ENCODE measurements at regions not wholly inside any gene's neighbourhood (a gene's known extent, or its start where the extent isn't known, plus 50 kb on each side); places are given as distances from the start of the nearest gene placed in this dataset.

DNA sequence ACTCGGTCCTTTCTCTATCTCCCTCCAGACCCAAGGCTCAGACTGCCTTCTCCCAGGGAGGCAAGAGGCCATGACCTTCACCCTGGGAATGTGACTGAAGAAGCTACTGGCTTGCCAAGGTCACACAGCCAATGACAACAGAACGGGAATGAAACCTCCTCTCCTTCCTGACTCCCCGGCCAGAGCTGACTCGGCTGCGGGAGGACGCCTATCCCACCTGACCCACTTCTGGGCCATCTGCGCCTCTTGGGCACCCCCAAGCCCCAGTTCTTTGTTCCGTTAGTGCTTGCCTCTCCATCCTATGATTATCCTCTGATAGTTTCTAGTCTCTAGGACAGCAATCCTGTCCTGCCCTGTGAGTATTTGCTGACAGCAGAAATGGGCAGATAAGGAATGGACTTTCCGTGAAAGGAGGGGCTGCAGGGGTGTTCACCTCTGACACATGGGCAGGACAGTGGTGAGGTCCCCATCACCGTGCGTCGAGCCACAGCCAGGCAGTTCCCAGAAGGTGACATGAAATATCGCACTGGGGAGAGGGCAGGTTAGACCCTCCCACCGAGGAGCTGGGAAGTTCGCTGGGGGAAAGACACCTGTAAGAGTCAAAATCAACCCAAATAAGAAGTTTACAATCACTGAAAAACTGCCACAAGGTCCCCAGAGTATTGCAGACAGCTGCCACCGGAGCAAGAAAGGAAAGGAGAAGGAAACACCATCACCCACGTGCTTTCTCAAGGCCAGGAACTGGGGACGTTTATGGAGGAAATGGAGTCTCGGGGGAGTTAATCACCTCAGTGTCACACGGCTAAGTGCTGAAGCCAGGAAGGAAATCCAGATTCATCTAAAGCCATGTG is 63.0 kb downstream of the INSIG1 start:
- DNase-seq (ENCODE audit: insufficient read length, low spot score) (no peak), FAIRE-seq (no peak)
- TF ChIP-seq POLR2AphosphoS5 (IDR thresholded peaks at IDR 0.05; ENCODE audit: low read depth, low read length) (no peak), PAX5 (IDR thresholded peaks at IDR 0.05; ENCODE audit: insufficient read depth, low read length, severe bottlenecking) (no peak), TAF1 (IDR thresholded peaks at IDR 0.05; ENCODE audit: low read depth, low read length) (no peak), SPI1 (IDR thresholded peaks at IDR 0.05; ENCODE audit: low read depth, low read length) (no peak), POU2F2 (IDR thresholded peaks at IDR 0.05; ENCODE audit: low read depth, low read length) (no peak)

DNA sequence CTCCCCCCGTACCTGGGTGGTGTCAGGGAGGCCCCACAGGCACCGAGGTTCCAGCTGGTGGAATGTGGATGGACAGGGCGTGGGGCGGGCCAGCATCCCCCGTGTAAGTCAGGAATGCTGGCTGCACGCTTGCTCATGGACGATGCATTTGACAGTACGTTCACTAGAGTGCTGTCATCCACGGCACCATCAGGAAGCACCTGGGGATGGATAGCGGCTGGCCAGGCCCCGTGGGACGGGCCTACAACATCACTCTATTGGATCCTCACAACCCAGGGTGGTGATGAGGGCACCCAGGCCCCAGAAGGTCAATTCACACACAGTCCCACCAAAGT is 63.6 kb downstream of the INSIG1 start:
- no peak for TF ChIP-seq POLR2AphosphoS5 (IDR thresholded peaks at IDR 0.05; ENCODE audit: low read depth, low read length)
- no peak for TF ChIP-seq PAX5 (IDR thresholded peaks at IDR 0.05; ENCODE audit: insufficient read depth, low read length, severe bottlenecking)
- TF ChIP-seq TAF1 (IDR thresholded peaks at IDR 0.05; ENCODE audit: low read depth, low read length), result no peak
- TF ChIP-seq POLR2A (IDR thresholded peaks at IDR 0.05; ENCODE audit: low read depth, low read length), result no peak
- no peak for TF ChIP-seq POU2F2 (IDR thresholded peaks at IDR 0.05; ENCODE audit: low read depth, low read length)
- TF ChIP-seq SPI1 (IDR thresholded peaks at IDR 0.05; ENCODE audit: low read depth, low read length), result no peak
- no peak for DNase-seq (ENCODE audit: insufficient read length, low spot score)
- FAIRE-seq, result no peak

GRCh38 chr7:155361947-155362346 is 64.3 kb downstream of the INSIG1 start:
- no peak for FAIRE-seq
- no peak for DNase-seq (ENCODE audit: insufficient read length, low spot score)
- TF ChIP-seq PAX5 (IDR thresholded peaks at IDR 0.05; ENCODE audit: insufficient read depth, low read length, severe bottlenecking) (no peak), POU2F2 (IDR thresholded peaks at IDR 0.05; ENCODE audit: low read depth, low read length) (no peak), SPI1 (IDR thresholded peaks at IDR 0.05; ENCODE audit: low read depth, low read length) (no peak), POLR2AphosphoS5 (IDR thresholded peaks at IDR 0.05; ENCODE audit: low read depth, low read length) (no peak), TAF1 (IDR thresholded peaks at IDR 0.05; ENCODE audit: low read depth, low read length) (no peak), POLR2A (IDR thresholded peaks at IDR 0.05; ENCODE audit: low read depth, low read length) (no peak)

DNA sequence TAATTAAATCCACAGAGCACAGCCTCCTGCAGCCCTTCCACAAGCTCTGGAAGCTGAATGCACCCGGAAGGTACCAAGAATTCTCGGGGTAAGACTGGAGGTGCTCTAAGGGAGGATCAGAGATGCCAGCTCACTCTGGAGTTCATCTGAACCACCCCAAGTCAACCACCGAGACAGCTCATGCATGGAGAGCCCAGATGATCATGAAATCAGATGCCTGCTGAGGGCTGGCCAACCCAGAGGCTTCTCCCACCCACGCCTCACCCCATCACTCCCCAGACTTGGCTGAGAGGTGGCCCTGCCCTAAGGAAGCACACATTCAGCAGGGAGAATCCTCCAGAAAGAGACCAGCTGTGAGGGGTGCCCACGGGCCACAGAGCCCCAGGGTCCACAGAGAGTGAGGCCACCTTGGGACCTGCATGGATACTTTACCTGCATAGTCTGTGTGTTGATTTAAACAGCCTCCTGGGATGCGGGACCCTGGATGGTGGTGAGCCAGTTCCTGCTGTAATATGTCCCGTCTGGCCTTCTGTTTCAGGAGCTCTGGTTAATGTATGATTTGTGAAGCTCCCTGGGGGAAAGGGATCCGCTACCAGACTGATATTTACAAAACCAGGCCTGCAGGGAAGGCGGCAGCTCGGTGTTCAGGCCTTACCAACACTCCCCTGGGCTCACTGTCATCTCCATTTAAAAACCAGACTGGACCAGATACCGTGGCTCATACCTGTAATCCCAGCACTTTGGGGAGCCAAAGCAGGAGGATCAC is 64.9 kb downstream of the INSIG1 start:
- no peak for DNase-seq (ENCODE audit: insufficient read length, low spot score)
- FAIRE-seq, result no peak
- TF ChIP-seq POLR2AphosphoS5 (IDR thresholded peaks at IDR 0.05; ENCODE audit: low read depth, low read length), result no peak
- no peak for TF ChIP-seq POLR2A (IDR thresholded peaks at IDR 0.05; ENCODE audit: low read depth, low read length)
- TF ChIP-seq TAF1 (IDR thresholded peaks at IDR 0.05; ENCODE audit: low read depth, low read length), result no peak
- TF ChIP-seq PAX5 (IDR thresholded peaks at IDR 0.05; ENCODE audit: insufficient read depth, low read length, severe bottlenecking), result no peak
- no peak for TF ChIP-seq POU2F2 (IDR thresholded peaks at IDR 0.05; ENCODE audit: low read depth, low read length)
- no peak for TF ChIP-seq SPI1 (IDR thresholded peaks at IDR 0.05; ENCODE audit: low read depth, low read length)

- TF ChIP-seq TAF1 (IDR thresholded peaks at IDR 0.05; ENCODE audit: low read depth, low read length), result no peak
- no peak for TF ChIP-seq PAX5 (IDR thresholded peaks at IDR 0.05; ENCODE audit: insufficient read depth, low read length, severe bottlenecking)
- no peak for TF ChIP-seq POLR2A (IDR thresholded peaks at IDR 0.05; ENCODE audit: low read depth, low read length)
- TF ChIP-seq SPI1 (IDR thresholded peaks at IDR 0.05; ENCODE audit: low read depth, low read length), result no peak
- TF ChIP-seq POU2F2 (IDR thresholded peaks at IDR 0.05; ENCODE audit: low read depth, low read length), result no peak
- no peak for TF ChIP-seq POLR2AphosphoS5 (IDR thresholded peaks at IDR 0.05; ENCODE audit: low read depth, low read length)
- DNase-seq (ENCODE audit: insufficient read length, low spot score), result no peak
- no peak for FAIRE-seq
Observed at GRCh38 chr7:155363146-155363539, 65.5 kb downstream of the INSIG1 start.

DNA sequence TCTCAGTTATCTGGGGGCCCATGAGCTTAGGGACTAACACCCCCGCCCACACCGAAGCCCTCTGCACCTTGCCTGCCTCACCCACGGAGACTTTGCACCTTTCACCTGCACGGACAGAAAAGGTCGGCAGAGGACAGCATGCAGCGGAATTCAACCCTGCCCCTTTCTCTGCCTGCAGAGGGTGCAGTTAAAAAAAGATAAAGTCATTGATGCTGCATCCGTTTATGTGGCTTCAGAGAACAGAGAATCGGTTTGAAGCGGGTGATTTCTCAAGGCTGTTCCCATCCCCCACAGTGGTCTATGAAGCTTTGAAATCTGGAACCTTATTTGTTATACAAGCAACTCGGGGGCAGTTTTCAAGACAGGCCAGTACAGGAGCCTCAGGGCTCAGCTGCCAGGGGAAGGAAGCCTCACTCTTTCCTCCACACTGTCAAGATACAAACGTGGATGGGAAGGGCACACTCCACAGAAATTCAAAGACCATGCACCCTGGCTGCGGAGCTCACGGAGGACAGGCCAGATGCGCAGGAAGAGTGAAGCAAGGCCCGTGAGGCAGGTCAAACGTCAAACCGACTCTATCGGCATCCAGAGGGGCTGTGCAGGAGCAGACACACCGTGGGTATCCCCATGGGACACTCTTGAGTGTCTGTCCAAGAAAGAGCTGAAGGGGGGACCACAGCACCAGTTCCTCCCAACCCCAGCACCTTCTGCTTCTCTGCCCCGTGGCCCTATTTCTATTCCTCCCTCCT is 66.3 kb downstream of the INSIG1 start:
- DNase-seq (ENCODE audit: insufficient read length, low spot score) (no peak), FAIRE-seq (no peak)
- TF ChIP-seq POU2F2 (IDR thresholded peaks at IDR 0.05; ENCODE audit: low read depth, low read length) (no peak), SPI1 (IDR thresholded peaks at IDR 0.05; ENCODE audit: low read depth, low read length) (no peak), TAF1 (IDR thresholded peaks at IDR 0.05; ENCODE audit: low read depth, low read length) (no peak), POLR2A (IDR thresholded peaks at IDR 0.05; ENCODE audit: low read depth, low read length) (no peak), PAX5 (IDR thresholded peaks at IDR 0.05; ENCODE audit: insufficient read depth, low read length, severe bottlenecking) (no peak), POLR2AphosphoS5 (IDR thresholded peaks at IDR 0.05; ENCODE audit: low read depth, low read length) (no peak)

- no peak for DNase-seq (ENCODE audit: insufficient read length, low spot score)
- no peak for FAIRE-seq
- no peak for TF ChIP-seq POLR2A (IDR thresholded peaks at IDR 0.05; ENCODE audit: low read depth, low read length)
- no peak for TF ChIP-seq POU2F2 (IDR thresholded peaks at IDR 0.05; ENCODE audit: low read depth, low read length)
- TF ChIP-seq SPI1 (IDR thresholded peaks at IDR 0.05; ENCODE audit: low read depth, low read length), result no peak
- TF ChIP-seq TAF1 (IDR thresholded peaks at IDR 0.05; ENCODE audit: low read depth, low read length), result no peak
- no peak for TF ChIP-seq PAX5 (IDR thresholded peaks at IDR 0.05; ENCODE audit: insufficient read depth, low read length, severe bottlenecking)
- no peak for TF ChIP-seq POLR2AphosphoS5 (IDR thresholded peaks at IDR 0.05; ENCODE audit: low read depth, low read length)
Observed at GRCh38 chr7:155365146-155365874, 67.6 kb downstream of the INSIG1 start.

DNA sequence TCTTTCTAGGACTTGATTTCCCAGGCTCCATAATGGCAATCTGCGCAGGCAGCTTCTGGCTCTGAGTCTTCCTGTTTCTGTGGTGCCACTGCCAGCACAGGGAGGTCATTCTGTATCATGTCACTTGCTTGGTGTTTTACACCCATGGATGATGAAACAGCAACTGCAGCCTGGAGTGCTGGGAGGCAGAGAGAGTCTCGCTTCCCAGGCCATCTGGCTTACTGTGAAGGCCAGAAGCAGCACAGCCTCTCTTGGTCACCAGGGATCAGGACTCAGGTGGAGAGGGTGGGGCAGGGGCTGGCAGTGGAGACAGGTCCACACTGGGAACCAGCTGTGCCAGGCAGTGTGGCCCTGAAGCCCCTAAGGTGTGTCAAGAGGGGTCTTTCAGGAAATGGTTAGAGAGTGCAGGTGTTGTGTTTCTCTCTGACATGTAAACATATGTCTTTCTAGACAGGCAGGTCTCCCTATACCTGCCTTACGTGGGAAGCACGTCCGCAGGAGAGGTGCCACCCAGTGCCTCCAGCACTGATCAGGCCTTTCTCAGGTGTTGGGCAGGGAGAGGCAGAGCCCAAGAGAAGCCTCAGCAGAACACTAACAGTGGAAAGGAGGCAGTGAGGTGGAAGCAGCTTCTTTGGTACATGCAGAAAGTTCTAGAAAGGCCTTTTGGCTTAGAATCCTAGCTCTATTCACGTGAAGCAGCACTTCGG is 71.4 kb downstream of the INSIG1 start:
- DNase-seq (ENCODE audit: insufficient read length, low spot score), result no peak
- FAIRE-seq, result no peak

More for the DNA sequence above, 71.4 kb downstream of the INSIG1 start:
- TF ChIP-seq POU2F2 (IDR thresholded peaks at IDR 0.05; ENCODE audit: low read depth, low read length) (no peak), POLR2A (IDR thresholded peaks at IDR 0.05; ENCODE audit: low read depth, low read length) (no peak), POLR2AphosphoS5 (IDR thresholded peaks at IDR 0.05; ENCODE audit: low read depth, low read length) (no peak), TAF1 (IDR thresholded peaks at IDR 0.05; ENCODE audit: low read depth, low read length) (no peak), SPI1 (IDR thresholded peaks at IDR 0.05; ENCODE audit: low read depth, low read length) (no peak), PAX5 (IDR thresholded peaks at IDR 0.05; ENCODE audit: insufficient read depth, low read length, severe bottlenecking) (no peak)
